ENCODE measurements at regions not wholly inside any gene's neighbourhood (a gene's known extent, or its start where the extent isn't known, plus 50 kb on each side); places are given as distances from the start of the nearest gene placed in this dataset.

DNA sequence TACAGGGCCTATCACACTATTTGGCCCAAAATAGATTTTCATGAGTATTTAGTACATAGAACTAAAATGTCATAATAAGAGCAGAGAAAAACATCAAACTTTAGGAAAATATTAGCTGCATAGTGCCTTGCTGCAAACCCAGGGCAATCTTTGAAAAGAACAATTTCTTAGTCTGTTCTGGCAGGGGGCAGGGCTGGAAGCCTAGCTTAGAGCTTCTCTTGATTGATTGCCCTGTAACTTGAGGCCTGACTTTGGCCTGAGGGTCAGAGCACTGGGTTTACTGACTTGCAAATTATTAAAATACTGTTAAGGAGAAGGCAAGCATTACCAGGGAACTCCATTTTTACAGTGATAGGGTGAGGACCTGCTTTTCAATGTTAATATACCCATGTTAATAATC, 115.8 kb upstream of the SPAG17 start:
- Histone ChIP-seq H3K9me3 (ENCODE audit: control insufficient read depth, low read depth, low read length) (no peaks in the 10 kb centered on the region), H3K36me3 (ENCODE audit: control insufficient read depth in 2 of 2, extremely low read depth in 1 of 2, insufficient read depth in 2 of 2, low read length in 2 of 2) (no peaks in the 10 kb centered on the region), H3K4me1 (ENCODE audit: control insufficient read depth, extremely low read depth, insufficient read depth, low read length) (no peaks in the 10 kb centered on the region), H4K20me1 (ENCODE audit: control insufficient read depth, extremely low read depth, insufficient read depth, low read length) (no peaks in the 10 kb centered on the region), H3K4me3 (ENCODE audit: control insufficient read depth in 2 of 3, extremely low read depth in 1 of 3, insufficient read depth in 2 of 3, low read depth in 1 of 3, low read length in 3 of 3) (no peak overlapping the region), H3K27ac (ENCODE audit: control insufficient read depth, insufficient read depth, low read length) (no peak overlapping the region), H3K27me3 (ENCODE audit: control insufficient read depth, extremely low read depth, insufficient read depth, low read length) (no peaks in the 10 kb centered on the region), H3K4me2 (ENCODE audit: control insufficient read depth, extremely low read depth, insufficient read depth, low read depth, low read length) (no peak overlapping the region), H2AFZ (ENCODE audit: control insufficient read depth, low read length) (no peak overlapping the region), H3K79me2 (ENCODE audit: control insufficient read depth, insufficient read depth, low read length) (no peaks in the 10 kb centered on the region), H3K9me1 (ENCODE audit: control insufficient read depth, extremely low read depth, insufficient read depth, low read length) (no peaks in the 10 kb centered on the region), H3K9ac (ENCODE audit: control insufficient read depth, extremely low read depth, insufficient read depth, low read length) (no peak overlapping the region)
- FAIRE-seq (no peak), DNase-seq (ENCODE audit: low read depth, low spot score) (no peak)
- TF ChIP-seq EZH2 (IDR thresholded peaks at IDR 0.05; ENCODE audit: low read length), result no peak
- TF ChIP-seq, protein P1, sequence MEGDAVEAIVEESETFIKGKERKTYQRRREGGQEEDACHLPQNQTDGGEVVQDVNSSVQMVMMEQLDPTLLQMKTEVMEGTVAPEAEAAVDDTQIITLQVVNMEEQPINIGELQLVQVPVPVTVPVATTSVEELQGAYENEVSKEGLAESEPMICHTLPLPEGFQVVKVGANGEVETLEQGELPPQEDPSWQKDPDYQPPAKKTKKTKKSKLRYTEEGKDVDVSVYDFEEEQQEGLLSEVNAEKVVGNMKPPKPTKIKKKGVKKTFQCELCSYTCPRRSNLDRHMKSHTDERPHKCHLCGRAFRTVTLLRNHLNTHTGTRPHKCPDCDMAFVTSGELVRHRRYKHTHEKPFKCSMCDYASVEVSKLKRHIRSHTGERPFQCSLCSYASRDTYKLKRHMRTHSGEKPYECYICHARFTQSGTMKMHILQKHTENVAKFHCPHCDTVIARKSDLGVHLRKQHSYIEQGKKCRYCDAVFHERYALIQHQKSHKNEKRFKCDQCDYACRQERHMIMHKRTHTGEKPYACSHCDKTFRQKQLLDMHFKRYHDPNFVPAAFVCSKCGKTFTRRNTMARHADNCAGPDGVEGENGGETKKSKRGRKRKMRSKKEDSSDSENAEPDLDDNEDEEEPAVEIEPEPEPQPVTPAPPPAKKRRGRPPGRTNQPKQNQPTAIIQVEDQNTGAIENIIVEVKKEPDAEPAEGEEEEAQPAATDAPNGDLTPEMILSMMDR (optimal IDR thresholded peaks at IDR 0.05 in 1 of 3, IDR thresholded peaks at IDR 0.05 in 1 of 3, conservative IDR thresholded peaks at IDR 0.05 in 1 of 3; ENCODE audit: extremely low read depth in 1 of 3, insufficient read depth in 2 of 3, low read length in 3 of 3), result no peak
- dilution Hi-C loops (cut with MboI; ENCODE audit: extremely low pct_ligation_motif_present, low sequenced_read_pairs), result no loop called here

- dilution Hi-C loops (cut with MboI; ENCODE audit: extremely low pct_ligation_motif_present, low sequenced_read_pairs), result no loop called here
- no peak for DNase-seq (ENCODE audit: low read depth, low spot score)
- H3K27me3 ChIP-seq (ENCODE audit: control insufficient read depth, extremely low read depth, insufficient read depth, low read length), result no peaks in the 10 kb centered on the region
- TF ChIP-seq EZH2 (IDR thresholded peaks at IDR 0.05; ENCODE audit: low read length), result no peak
- TF ChIP-seq, protein P1 (optimal IDR thresholded peaks at IDR 0.05 in 1 of 3, IDR thresholded peaks at IDR 0.05 in 1 of 3, conservative IDR thresholded peaks at IDR 0.05 in 1 of 3; ENCODE audit: extremely low read depth in 1 of 3, insufficient read depth in 2 of 3, low read length in 3 of 3), result no peak
- no peak overlapping the region for H3K4me3 ChIP-seq (ENCODE audit: control insufficient read depth in 2 of 3, extremely low read depth in 1 of 3, insufficient read depth in 2 of 3, low read depth in 1 of 3, low read length in 3 of 3)
- no peaks in the 10 kb centered on the region for H4K20me1 ChIP-seq (ENCODE audit: control insufficient read depth, extremely low read depth, insufficient read depth, low read length)
- H3K9me3 ChIP-seq (ENCODE audit: control insufficient read depth, low read depth, low read length), result no peaks in the 10 kb centered on the region
- no peak overlapping the region for H3K4me2 ChIP-seq (ENCODE audit: control insufficient read depth, extremely low read depth, insufficient read depth, low read depth, low read length)
- H3K4me1 ChIP-seq (ENCODE audit: control insufficient read depth, extremely low read depth, insufficient read depth, low read length), result no peaks in the 10 kb centered on the region
- no peaks in the 10 kb centered on the region for H3K36me3 ChIP-seq (ENCODE audit: control insufficient read depth in 2 of 2, extremely low read depth in 1 of 2, insufficient read depth in 2 of 2, low read length in 2 of 2)
- no peaks in the 10 kb centered on the region for H3K9me1 ChIP-seq (ENCODE audit: control insufficient read depth, extremely low read depth, insufficient read depth, low read length)
- no peak overlapping the region for H3K9ac ChIP-seq (ENCODE audit: control insufficient read depth, extremely low read depth, insufficient read depth, low read length)
- H3K27ac ChIP-seq (ENCODE audit: control insufficient read depth, insufficient read depth, low read length), result no peak overlapping the region
- H2AFZ ChIP-seq (ENCODE audit: control insufficient read depth, low read length), result no peak overlapping the region
- H3K79me2 ChIP-seq (ENCODE audit: control insufficient read depth, insufficient read depth, low read length), result no peaks in the 10 kb centered on the region
- no peak for FAIRE-seq
Observed at GRCh38 chr1:118298397-118298796, 113.4 kb upstream of the SPAG17 start.
